K562 (cell line): ENCODE measurements at regions not wholly inside any gene's neighbourhood (a gene's known extent, or its start where the extent isn't known, plus 50 kb on each side); places are given as distances from the start of the nearest gene placed in this dataset.

Experiments used
- ATAC-seq: fragments of 200-7000 bp; cut with Tn5 transposase; 3 replicates; pipeline ENCODE4 v1.9.1; 2020; ENCODE audit warnings: moderate library complexity
- BruUV-seq: library from RNA; stranded (reverse); fragments of 400-500 nt; replicated peaks from 2 replicates; lab custom pipeline; 2021; lab: Mats Ljungman, UMichigan
- CTCF ChIA-PET: fragments of 300-600 bp; formaldehyde crosslinking; extraction: SDS; loops from one replicate; lab custom pipeline; 2021; ENCODE audit warnings: low intra/inter-chr PET ratio; lab: Yijun Ruan, JAX
- POLR2A ChIA-PET: fragments of 300-600, 350-650 bp; sonication (Branson Sonifier 250); formaldehyde crosslinking; extraction: SDS; loops from one replicate; lab custom pipeline; 2021; ENCODE audit warnings: antibody characterized with exemption, inconsistent platforms; lab: Yijun Ruan, JAX
- DNase-seq, 4 experiments: peaks; one replicate each; pipeline versions ENCODE4 v3.0.0 to v3.0.0-alpha.2; 2011 to 2018; ENCODE audit warnings: low spot score in 3 of 4, mixed read lengths in 3 of 4; ENCODE audit errors: extremely low read depth in 1 of 4
- FAIRE-seq: peaks from 2 replicates; lab custom pipeline; 2011; peaks lifted over from hg19 to GRCh38; lab: Jason Lieb, UNC
- H2AFZ ChIP-seq: 2 replicates; pipeline ENCODE4 v1.6.0; 2011; ENCODE audit warnings: low read depth, low read length, control low read depth, inconsistent platforms
- H3K27ac ChIP-seq: fragments of 200-600 bp; 3 replicates; pipeline ENCODE4 v1.8.0; 2011; ENCODE audit warnings: low read depth, mild to moderate bottlenecking, control low read depth, inconsistent platforms, low read length, moderate library complexity, mixed read lengths; ENCODE audit errors: extremely low read depth
- H3K27me3 ChIP-seq, 2 experiments: fragments of 300-600 bp in 1 of 2; 2 replicates in 1 of 2; 3 replicates in 1 of 2; pipeline versions ENCODE4 v1.6.0 to v1.8.0; 2011; ENCODE audit warnings: inconsistent platforms in 2 of 2, low read length in 2 of 2, mild to moderate bottlenecking in 1 of 2, mixed read lengths in 1 of 2, moderate library complexity in 1 of 2; ENCODE audit not compliant: control insufficient read depth in 2 of 2, insufficient read depth in 2 of 2
- H3K36me3 ChIP-seq: fragments of 300-600 bp; 3 replicates; pipeline ENCODE4 v1.8.0; 2011; ENCODE audit warnings: mild to moderate bottlenecking, low read length, inconsistent platforms; ENCODE audit not compliant: control insufficient read depth, insufficient read depth
- H3K4me1 ChIP-seq, 2 experiments: fragments of 200-600 bp in 1 of 2; replicated peaks in 1 of 2; 2 replicates in 1 of 2; 3 replicates in 1 of 2; pipeline versions ENCODE4 v1.5.1 to v1.8.0; 2011; ENCODE audit warnings: inconsistent platforms in 2 of 2, low read length in 2 of 2, mild to moderate bottlenecking in 1 of 2, mixed read lengths in 1 of 2, moderate library complexity in 1 of 2; ENCODE audit not compliant: control insufficient read depth in 2 of 2, insufficient read depth in 2 of 2
- H3K4me2 ChIP-seq: 2 replicates; pipeline ENCODE4 v1.6.1; 2011; ENCODE audit warnings: low read length, control low read depth, inconsistent platforms, mixed read lengths; ENCODE audit not compliant: insufficient read depth
- H3K4me3 ChIP-seq: fragments of 200-600 bp; sonication (generic), shearing (Covaris generic); 2 replicates; pipeline ENCODE4 v1.5.1; 2016; ENCODE audit warnings: control low read depth, inconsistent platforms
- H3K79me2 ChIP-seq: fragments of 200-600 bp; 3 replicates; pipeline ENCODE4 v1.8.0; 2011; ENCODE audit warnings: low read length, inconsistent platforms; ENCODE audit not compliant: control insufficient read depth, insufficient read depth
- H3K9ac ChIP-seq, 2 experiments: 2 replicates each; pipeline versions ENCODE4 v1.6.0 to v1.6.1; 2011; ENCODE audit warnings: low read depth in 2 of 2, low read length in 2 of 2, control low read depth in 1 of 2, inconsistent platforms in 1 of 2, mild to moderate bottlenecking in 1 of 2, mixed read lengths in 1 of 2; ENCODE audit not compliant: insufficient read depth in 1 of 2
- H3K9me1 ChIP-seq: one replicate; pipeline ENCODE4 v1.6.0; 2011; ENCODE audit warnings: inconsistent platforms, mild to moderate bottlenecking, low read length, moderate library complexity; ENCODE audit not compliant: control insufficient read depth, insufficient read depth
- H3K9me3 ChIP-seq: replicated peaks from 2 replicates; pipeline ENCODE4 v1.5.1; 2011; ENCODE audit warnings: low read depth, low read length, inconsistent platforms; ENCODE audit not compliant: control insufficient read depth, insufficient read depth
- H4K20me1 ChIP-seq: replicated peaks from 2 replicates; pipeline ENCODE4 v1.6.1; 2011; ENCODE audit warnings: low read length, inconsistent platforms, mixed read lengths; ENCODE audit not compliant: control insufficient read depth, insufficient read depth
- ATF3 ChIP-seq, 2 experiments: fragments of 450-650 bp in 1 of 2; sonication (generic) in 1 of 2; formaldehyde crosslinking in 1 of 2; IDR thresholded peaks in 1 of 2; conservative IDR thresholded peaks in 1 of 2; 2 replicates each; pipeline versions ENCODE4 v1.6.1 to v1.8.1; 2016 to 2023; ENCODE audit warnings: mild to moderate bottlenecking in 2 of 2, moderate library complexity in 2 of 2, inconsistent platforms in 1 of 2, missing genetic modification reagents in 1 of 2
- CCNT2 ChIP-seq: IDR thresholded peaks from 2 replicates; pipeline ENCODE4 v1.6.1; 2011; ENCODE audit warnings: borderline replicate concordance, low read depth, mild to moderate bottlenecking, moderate library complexity, mixed read lengths, low read length; ENCODE audit not compliant: insufficient read length; ENCODE audit errors: extremely low read depth
- FOSL1 ChIP-seq: fragments of 200-800 bp; sonication (Bioruptor generic); conservative IDR thresholded peaks from 2 replicates; pipeline ENCODE4 v1.6.1; 2016; ENCODE audit warnings: missing genetic modification characterization, missing compliant biosample characterization
- LCOR ChIP-seq: sonication (generic); formaldehyde crosslinking; IDR thresholded peaks from 2 replicates; pipeline ENCODE4 v1.8.0; 2022; ENCODE audit warnings: mild to moderate bottlenecking, missing genetic modification reagents
- SPI1 ChIP-seq: IDR thresholded peaks from 2 replicates; pipeline ENCODE4 v1.6.1; 2011; ENCODE audit warnings: low read depth, low read length, control low read depth, borderline replicate concordance
- TAL1 ChIP-seq: fragments of 450-650 bp; IDR thresholded peaks from 2 replicates; pipeline ENCODE4 v1.6.1; 2016; ENCODE audit warnings: mild to moderate bottlenecking
- WGBS: fragments of 100-300 bp; shearing (Covaris generic); methylation state at CpG from one replicate; pipeline ENCODE4 v1.1.6; 2016; ENCODE audit warnings: low coverage, mixed read lengths; ENCODE audit not compliant: insufficient coverage; ENCODE audit errors: missing lambda C conversion rate; 5-methylcytosine and 5-hydroxymethylcytosine counted together
- in situ Hi-C: fragments of 300-500 bp; cut with MboI; formaldehyde crosslinking; loops from 4 replicates; pipeline ENCODE4 v1.15.0; 2018; ENCODE audit warnings: inconsistent platforms, mixed read lengths
- intact Hi-C: fragments of 100-400 bp; cut with micrococcal nuclease; formaldehyde crosslinking; loops from 2 replicates; pipeline ENCODE4 v1.14.2; 2022

GRCh38 chr6:108760126-108761050, 87.8 kb upstream of the ARMC2 start:
- no peak for TF ChIP-seq TAL1
- no peak for TF ChIP-seq CCNT2
- TF ChIP-seq SPI1: 0 out of 2 replicates have a peak, but pooled peaks have one; percentile 51
- TF ChIP-seq LCOR: 0 out of 2 replicates have a peak, but pooled peaks have one; percentile 23
- peak; percentile 58 for TF ChIP-seq ATF3 (IDR thresholded peaks at IDR 0.05)
- TF ChIP-seq ATF3 (CRISPR knock-in tag; conservative IDR thresholded peaks at IDR 0.05): no peak
- TF ChIP-seq FOSL1 (tag): 0 out of 2 replicates have a peak, but pooled peaks have one; percentile 26
- FAIRE-seq (no peak), DNase-seq (no peak), ATAC-seq (no peak)
- H3K4me1 ChIP-seq: no peaks in the 10 kb centered on the region; a peak in 1 of 5 replicates
- H3K27ac ChIP-seq: no peak overlapping the region
- CTCF ChIA-PET: no interaction called here
- H2AFZ ChIP-seq: 0 out of 2 replicates have a peak overlapping the region, but pooled peaks have one; percentile 12
- WGBS: 0% methylated on average over 9 of the region's 9 CpGs
- no TSS peak for BruUV-seq
- peaks cover 3% of the 10 kb centered on the region; the same call in 1 of the 2 replicates for H4K20me1 ChIP-seq
- POLR2A ChIA-PET: interaction anchor here (0.6 to 1.1 kb wide), 3 partner anchors 16 to 306 kb away, joined by 3 to 4 read pairs (median 4); no protein-coding TSS in a partner anchor
- H3K9ac ChIP-seq: peak overlapping the region in 1 of 2 experiments; percentile 23; a peak in 1 of 4 replicates
- H3K27me3 ChIP-seq: peaks cover 35 to 67% of the 10 kb centered on the region in 2 experiments
- H3K4me3 ChIP-seq: no peak overlapping the region
- H3K36me3 ChIP-seq: no peaks in the 10 kb centered on the region
- no peaks in the 10 kb centered on the region for H3K79me2 ChIP-seq
- intact Hi-C loops: no loop called here
- in situ Hi-C loops: no loop called here
- no peaks in the 10 kb centered on the region for H3K9me3 ChIP-seq
- H3K4me2 ChIP-seq: no peak overlapping the region
- no peaks in the 10 kb centered on the region for H3K9me1 ChIP-seq
